AG04450 (cell line): ENCODE measurements at regions not wholly inside any gene's neighbourhood (a gene's known extent, or its start where the extent isn't known, plus 50 kb on each side); places are given as distances from the start of the nearest gene placed in this dataset.

Source experiments
- CTCF ChIA-PET: fragments of 300-600, 350-600 bp; formaldehyde crosslinking; extraction: SDS; loops from one replicate; lab custom pipeline; 2022; ENCODE audit warnings: antibody characterized with exemption, inconsistent platforms; lab: Charles Lee
- POLR2A ChIA-PET: fragments of 350-600 bp; formaldehyde crosslinking; extraction: SDS; loops from one replicate; lab custom pipeline; 2021; ENCODE audit warnings: antibody characterized with exemption, inconsistent platforms; lab: Yijun Ruan, JAX
- DNase-seq: peaks from one replicate; pipeline ENCODE4 v3.0.0-alpha.2; 2011; ENCODE audit warnings: low read depth, low spot score
- H3K27ac ChIP-seq: one replicate; pipeline ENCODE4 v1.5.1; 2012; ENCODE audit warnings: low read depth, low read length, control low read depth
- H3K27me3 ChIP-seq: one replicate; pipeline ENCODE4 v1.6.0; 2012; ENCODE audit warnings: low read length; ENCODE audit not compliant: control insufficient read depth, insufficient read depth
- H3K4me3 ChIP-seq: 2 replicates; pipeline ENCODE4 v1.5.1; 2011; ENCODE audit warnings: mild to moderate bottlenecking, low read depth, low read length, control low read depth
- H3K9me3 ChIP-seq: 2 replicates; pipeline ENCODE4 v1.5.1; 2012; ENCODE audit warnings: low read length; ENCODE audit not compliant: control insufficient read depth, insufficient read depth
- CTCF ChIP-seq: IDR thresholded peaks from 2 replicates; pipeline ENCODE4 v1.5.1; 2011; ENCODE audit warnings: low read depth, low read length, control low read depth, inconsistent platforms

GRCh38 chr4:71133491-71133890 is 140.0 kb downstream of the DCK start:
- H3K9me3 ChIP-seq, result no peaks in the 10 kb centered on the region
- ChIA-PET CTCF (interaction anchor here (1.3 to 3.4 kb wide), 2 partner anchors 52 to 577 kb away, joined by 3 to 25 read pairs; no protein-coding TSS in a partner anchor), POLR2A (interaction anchor here (0.7 kb wide), 1 partner anchor 326 kb away, joined by 3 read pairs; no protein-coding TSS in a partner anchor)
- H3K4me3 ChIP-seq, result no peak overlapping the region
- no peak for TF ChIP-seq CTCF
- H3K27me3 ChIP-seq, result no peaks in the 10 kb centered on the region
- no peak overlapping the region for H3K27ac ChIP-seq
- DNase-seq, result no peak

- Histone ChIP-seq H3K27me3 (no peaks in the 10 kb centered on the region), H3K4me3 (no peak overlapping the region), H3K27ac (no peak overlapping the region), H3K9me3 (no peaks in the 10 kb centered on the region)
- CTCF ChIA-PET, result interaction anchor here (1.8 kb wide), 1 partner anchor 47 kb away, joined by 8 read pairs; no protein-coding TSS in a partner anchor
- POLR2A ChIA-PET, result no interaction called here
- TF ChIP-seq CTCF, result no peak
- no peak for DNase-seq
Observed at GRCh38 chr4:71136071-71136470, 142.6 kb downstream of the DCK start.

- TF ChIP-seq CTCF, result no peak
- H3K4me3 ChIP-seq, result no peak overlapping the region
- no peaks in the 10 kb centered on the region for H3K9me3 ChIP-seq
- CTCF ChIA-PET, result no interaction called here
- POLR2A ChIA-PET, result no interaction called here
- H3K27me3 ChIP-seq, result no peaks in the 10 kb centered on the region
- no peak for DNase-seq
- H3K27ac ChIP-seq, result no peak overlapping the region
Observed at GRCh38 chr4:71138007-71138615, 144.7 kb downstream of the DCK start.

- no peak for DNase-seq
- Histone ChIP-seq H3K9me3 (no peaks in the 10 kb centered on the region), H3K4me3 (no peak overlapping the region), H3K27ac (no peak overlapping the region), H3K27me3 (no peaks in the 10 kb centered on the region)
- POLR2A ChIA-PET, result no interaction called here
- CTCF ChIA-PET, result interaction anchor here (0.6 to 1.0 kb wide), 2 partner anchors 44 to 287 kb away, joined by 3 read pairs; no protein-coding TSS in a partner anchor
- no peak for TF ChIP-seq CTCF
Observed at GRCh38 chr4:71140563-71140962, 147.1 kb downstream of the DCK start.

- ChIA-PET POLR2A (no interaction called here), CTCF (interaction anchor here (1.0 kb wide), 2 partner anchors 11 to 43 kb away, joined by 3 read pairs; no protein-coding TSS in a partner anchor)
- Histone ChIP-seq H3K27me3 (no peaks in the 10 kb centered on the region), H3K4me3 (no peak overlapping the region), H3K27ac (no peak overlapping the region), H3K9me3 (no peaks in the 10 kb centered on the region)
- no peak for DNase-seq
- TF ChIP-seq CTCF, result no peak
Observed at GRCh38 chr4:71141125-71141524, 147.7 kb downstream of the DCK start.
